HUDEP-2 (cell line): ENCODE measurements at regions not wholly inside any gene's neighbourhood (a gene's known extent, or its start where the extent isn't known, plus 50 kb on each side); places are given as distances from the start of the nearest gene placed in this dataset.
A peak's percentile ranks its signal among the peaks of the same experiment; 100 is the strongest.

Source experiments
- DNase-seq, 76 experiments: peaks; one replicate each; lab custom pipeline; 2025; ENCODE audit not compliant: unreplicated experiment in 76 of 76; lab: John Stamatoyannopoulos, UW

GRCh38 chr5:89041249-89041779 lies 158.3 kb upstream of the MEF2C start:
- no peak for DNase-seq

GRCh38 chr5:89036704-89037489 lies 153.9 kb upstream of the MEF2C start:
- DNase-seq = no peak

GRCh38 chr5:89036166-89036565 lies 153.2 kb upstream of the MEF2C start:
- no peak for DNase-seq

GRCh38 chr5:89034588-89034987 lies 151.6 kb upstream of the MEF2C start:
- peak in 4 of 76 experiments; percentile 1 to 3 (median 2) for DNase-seq

- DNase-seq = no peak
These were observed 147.8 kb upstream of the MEF2C start for GRCh38 chr5:89030798-89031197.

GRCh38 chr5:89028595-89029285 lies 145.8 kb upstream of the MEF2C start:
- no peak for DNase-seq

- no peak for DNase-seq
These were observed 141.1 kb upstream of the MEF2C start for GRCh38 chr5:89024045-89024444.

- no peak for DNase-seq
These were observed 138.1 kb upstream of the MEF2C start for GRCh38 chr5:89020926-89021610.

GRCh38 chr5:89016741-89017303 lies 133.8 kb upstream of the MEF2C start:
- DNase-seq = no peak

- no peak for DNase-seq
These were observed 132.4 kb upstream of the MEF2C start for GRCh38 chr5:89015409-89015808.

- no peak for DNase-seq
These were observed 129.1 kb upstream of the MEF2C start for GRCh38 chr5:89011778-89012711.

- no peak for DNase-seq
These were observed 127.5 kb upstream of the MEF2C start for GRCh38 chr5:89010512-89010911.

- no peak for DNase-seq
These were observed 125.3 kb upstream of the MEF2C start for GRCh38 chr5:89008291-89008690.

GRCh38 chr5:89005990-89006389 lies 123.0 kb upstream of the MEF2C start:
- no peak for DNase-seq

- no peak for DNase-seq
These were observed 121.4 kb upstream of the MEF2C start for GRCh38 chr5:89004379-89004778.

GRCh38 chr5:89003563-89004036 lies 120.6 kb upstream of the MEF2C start:
- no peak for DNase-seq

- DNase-seq = no peak
These were observed 116.9 kb upstream of the MEF2C start for GRCh38 chr5:88999853-89000252.

- DNase-seq = peak in 2 of 76 experiments; percentile 9 to 10
These were observed 115.0 kb upstream of the MEF2C start for GRCh38 chr5:88997937-88998336.

GRCh38 chr5:88984040-88984439 lies 101.1 kb upstream of the MEF2C start:
- DNase-seq = no peak

- no peak for DNase-seq
These were observed 96.7 kb upstream of the MEF2C start for GRCh38 chr5:88979726-88980125.
